Calu3 (cell line): ENCODE measurements at regions not wholly inside any gene's neighbourhood (a gene's known extent, or its start where the extent isn't known, plus 50 kb on each side); places are given as distances from the start of the nearest gene placed in this dataset.

Source experiments
- BruUV-seq: library from RNA; stranded (reverse); fragments of 400-500 nt; replicated peaks from 2 replicates; lab custom pipeline; 2021; lab: Mats Ljungman, UMichigan
- CTCF ChIA-PET: fragments of 300-600 bp; sonication (Branson Sonifier 250); formaldehyde crosslinking; loops from one replicate; lab custom pipeline; 2022; ENCODE audit warnings: antibody characterized with exemption; lab: Charles Lee
- DNase-seq: peaks from one replicate; pipeline ENCODE4 v3.0.0; 2022
- H3K27ac Mint-ChIP-seq: one replicate; pipeline ENCODE4 v1.8.0; 2022; ENCODE audit warnings: mixed read lengths; ENCODE audit not compliant: unreplicated experiment
- H3K27me3 Mint-ChIP-seq: one replicate; pipeline ENCODE4 v1.8.0; 2022; ENCODE audit warnings: mixed read lengths; ENCODE audit not compliant: unreplicated experiment
- H3K36me3 Mint-ChIP-seq: one replicate; pipeline ENCODE4 v1.8.0; 2022; ENCODE audit warnings: mild to moderate bottlenecking, moderate library complexity, mixed read lengths; ENCODE audit not compliant: insufficient read depth, unreplicated experiment
- H3K4me1 Mint-ChIP-seq: one replicate; pipeline ENCODE4 v1.8.0; 2022; ENCODE audit warnings: mild to moderate bottlenecking, low read depth, mixed read lengths; ENCODE audit not compliant: unreplicated experiment
- H3K4me3 Mint-ChIP-seq: one replicate; pipeline ENCODE4 v1.8.0; 2022; ENCODE audit warnings: mild to moderate bottlenecking, low read depth, moderate library complexity, mixed read lengths; ENCODE audit not compliant: unreplicated experiment
- H3K9me3 Mint-ChIP-seq: one replicate; pipeline ENCODE4 v1.8.0; 2022; ENCODE audit warnings: low read depth, mixed read lengths; ENCODE audit not compliant: unreplicated experiment
- CTCF ChIP-seq: fragments of 200-600 bp; IDR thresholded peaks from one replicate; pipeline ENCODE4 v1.8.0; 2022; ENCODE audit warnings: antibody characterized with exemption; ENCODE audit not compliant: unreplicated experiment
- intact Hi-C: fragments of 100-400 bp; cut with micrococcal nuclease; formaldehyde crosslinking; loops from one replicate; pipeline ENCODE4 v1.10.0; 2022; ENCODE audit not compliant: unreplicated experiment

- no peaks in the 10 kb centered on the region for H3K9me3 Mint-ChIP-seq
- no peaks in the 10 kb centered on the region for H3K4me1 Mint-ChIP-seq
- intact Hi-C loops: no loop called here
- H3K4me3 Mint-ChIP-seq: no peak overlapping the region
- no peak for TF ChIP-seq CTCF
- CTCF ChIA-PET: no interaction called here
- BruUV-seq: no TSS peak
- DNase-seq: no peak
- no peaks in the 10 kb centered on the region for H3K27me3 Mint-ChIP-seq
- no peak overlapping the region for H3K27ac Mint-ChIP-seq
- no peaks in the 10 kb centered on the region for H3K36me3 Mint-ChIP-seq
Observed at GRCh38 chr13:89343165-89343564, 1672.0 kb downstream of the SLITRK5 start.

GRCh38 chr13:89352384-89352783, 1681.2 kb downstream of the SLITRK5 start:
- Mint-ChIP-seq H3K27ac (no peak overlapping the region), H3K9me3 (no peaks in the 10 kb centered on the region), H3K36me3 (no peaks in the 10 kb centered on the region), H3K27me3 (no peaks in the 10 kb centered on the region), H3K4me3 (no peak overlapping the region), H3K4me1 (peaks cover 8% of the 10 kb centered on the region)
- DNase-seq: no peak
- intact Hi-C loops: no loop called here
- no peak for TF ChIP-seq CTCF
- CTCF ChIA-PET: no interaction called here
- no TSS peak for BruUV-seq

GRCh38 chr13:89361909-89362308, 1690.7 kb downstream of the SLITRK5 start:
- Mint-ChIP-seq H3K9me3 (no peaks in the 10 kb centered on the region), H3K4me1 (no peaks in the 10 kb centered on the region), H3K4me3 (no peak overlapping the region), H3K27me3 (no peaks in the 10 kb centered on the region), H3K27ac (no peak overlapping the region), H3K36me3 (no peaks in the 10 kb centered on the region)
- intact Hi-C loops: no loop called here
- no peak for TF ChIP-seq CTCF
- CTCF ChIA-PET: interaction anchor here (0.6 to 1.1 kb wide), 3 partner anchors 14 to 1475 kb away, joined by 3 to 4 read pairs (median 4); no protein-coding TSS in a partner anchor
- no peak for DNase-seq
- no TSS peak for BruUV-seq

- DNase-seq: no peak
- intact Hi-C loops: no loop called here
- CTCF ChIA-PET: no interaction called here
- Mint-ChIP-seq H3K9me3 (no peaks in the 10 kb centered on the region), H3K4me3 (no peak overlapping the region), H3K27ac (no peak overlapping the region), H3K36me3 (no peaks in the 10 kb centered on the region), H3K27me3 (no peaks in the 10 kb centered on the region), H3K4me1 (no peaks in the 10 kb centered on the region)
- BruUV-seq: no TSS peak
- no peak for TF ChIP-seq CTCF
Observed at GRCh38 chr13:89363144-89363543, 1692.0 kb downstream of the SLITRK5 start.
